ENCODE measurements at regions not wholly inside any gene's neighbourhood (a gene's known extent, or its start where the extent isn't known, plus 50 kb on each side); places are given as distances from the start of the nearest gene placed in this dataset.

DNA sequence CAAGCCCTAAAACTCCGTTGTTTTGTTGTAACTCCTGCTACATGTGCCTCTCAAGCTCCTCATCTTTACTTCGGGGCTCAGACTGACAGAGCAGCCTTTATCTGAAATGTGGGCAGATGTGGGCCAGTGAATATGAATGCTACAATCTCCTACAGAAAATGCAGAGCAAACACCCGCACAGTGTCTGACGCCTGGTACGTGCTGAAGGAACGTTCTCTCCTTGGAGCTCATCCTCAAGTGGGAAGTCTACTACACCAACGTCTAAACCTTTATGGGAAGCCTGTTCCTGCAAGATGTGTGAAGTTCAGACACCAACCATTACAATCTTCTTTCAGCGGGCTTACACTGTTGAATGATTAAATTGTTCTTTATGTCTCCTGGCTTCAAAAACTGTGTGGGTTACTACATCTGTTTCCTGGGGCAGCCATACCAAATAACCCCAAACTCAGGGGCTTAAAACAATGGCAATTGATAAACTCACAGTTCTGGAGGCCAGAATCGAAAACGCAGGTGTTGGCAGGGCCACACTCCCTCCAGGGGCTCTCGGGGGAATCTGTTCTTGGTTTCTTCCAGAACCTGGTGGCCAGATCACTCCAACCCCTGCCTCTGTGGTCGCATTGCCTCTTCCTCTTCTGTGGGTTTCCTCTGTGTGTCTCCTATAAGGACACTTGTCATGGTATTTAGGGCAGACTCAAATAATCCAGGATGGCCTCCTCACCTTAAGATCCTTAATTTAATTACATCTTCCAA is 179.7 kb upstream of the PLXNC1 start:
- TF ChIP-seq, protein P1, sequence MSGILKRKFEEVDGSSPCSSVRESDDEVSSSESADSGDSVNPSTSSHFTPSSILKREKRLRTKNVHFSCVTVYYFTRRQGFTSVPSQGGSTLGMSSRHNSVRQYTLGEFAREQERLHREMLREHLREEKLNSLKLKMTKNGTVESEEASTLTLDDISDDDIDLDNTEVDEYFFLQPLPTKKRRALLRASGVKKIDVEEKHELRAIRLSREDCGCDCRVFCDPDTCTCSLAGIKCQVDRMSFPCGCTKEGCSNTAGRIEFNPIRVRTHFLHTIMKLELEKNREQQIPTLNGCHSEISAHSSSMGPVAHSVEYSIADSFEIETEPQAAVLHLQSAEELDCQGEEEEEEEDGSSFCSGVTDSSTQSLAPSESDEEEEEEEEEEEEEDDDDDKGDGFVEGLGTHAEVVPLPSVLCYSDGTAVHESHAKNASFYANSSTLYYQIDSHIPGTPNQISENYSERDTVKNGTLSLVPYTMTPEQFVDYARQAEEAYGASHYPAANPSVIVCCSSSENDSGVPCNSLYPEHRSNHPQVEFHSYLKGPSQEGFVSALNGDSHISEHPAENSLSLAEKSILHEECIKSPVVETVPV (CRISPR knock-in tag; IDR thresholded peaks at IDR 0.05) = no peak
- no peak for TF ChIP-seq ISL1 (CRISPR knock-in tag; IDR thresholded peaks at IDR 0.05)
- TF ChIP-seq CSDC2 (CRISPR knock-in tag; IDR thresholded peaks at IDR 0.05) = no peak
- no peak for TF ChIP-seq ZC3H10 (CRISPR knock-in tag; IDR thresholded peaks at IDR 0.05)
- no peak for TF ChIP-seq OSR1 (CRISPR knock-in tag; IDR thresholded peaks at IDR 0.05)
- TF ChIP-seq, protein P2, sequence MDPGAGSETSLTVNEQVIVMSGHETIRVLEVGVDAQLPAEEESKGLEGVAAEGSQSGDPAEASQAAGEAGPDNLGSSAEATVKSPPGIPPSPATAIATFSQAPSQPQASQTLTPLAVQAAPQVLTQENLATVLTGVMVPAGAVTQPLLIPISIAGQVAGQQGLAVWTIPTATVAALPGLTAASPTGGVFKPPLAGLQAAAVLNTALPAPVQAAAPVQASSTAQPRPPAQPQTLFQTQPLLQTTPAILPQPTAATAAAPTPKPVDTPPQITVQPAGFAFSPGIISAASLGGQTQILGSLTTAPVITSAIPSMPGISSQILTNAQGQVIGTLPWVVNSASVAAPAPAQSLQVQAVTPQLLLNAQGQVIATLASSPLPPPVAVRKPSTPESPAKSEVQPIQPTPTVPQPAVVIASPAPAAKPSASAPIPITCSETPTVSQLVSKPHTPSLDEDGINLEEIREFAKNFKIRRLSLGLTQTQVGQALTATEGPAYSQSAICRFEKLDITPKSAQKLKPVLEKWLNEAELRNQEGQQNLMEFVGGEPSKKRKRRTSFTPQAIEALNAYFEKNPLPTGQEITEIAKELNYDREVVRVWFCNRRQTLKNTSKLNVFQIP (CRISPR knock-in tag; IDR thresholded peaks at IDR 0.05; ENCODE audit: borderline replicate concordance, low read depth) = no peak
- TF ChIP-seq, protein P3, sequence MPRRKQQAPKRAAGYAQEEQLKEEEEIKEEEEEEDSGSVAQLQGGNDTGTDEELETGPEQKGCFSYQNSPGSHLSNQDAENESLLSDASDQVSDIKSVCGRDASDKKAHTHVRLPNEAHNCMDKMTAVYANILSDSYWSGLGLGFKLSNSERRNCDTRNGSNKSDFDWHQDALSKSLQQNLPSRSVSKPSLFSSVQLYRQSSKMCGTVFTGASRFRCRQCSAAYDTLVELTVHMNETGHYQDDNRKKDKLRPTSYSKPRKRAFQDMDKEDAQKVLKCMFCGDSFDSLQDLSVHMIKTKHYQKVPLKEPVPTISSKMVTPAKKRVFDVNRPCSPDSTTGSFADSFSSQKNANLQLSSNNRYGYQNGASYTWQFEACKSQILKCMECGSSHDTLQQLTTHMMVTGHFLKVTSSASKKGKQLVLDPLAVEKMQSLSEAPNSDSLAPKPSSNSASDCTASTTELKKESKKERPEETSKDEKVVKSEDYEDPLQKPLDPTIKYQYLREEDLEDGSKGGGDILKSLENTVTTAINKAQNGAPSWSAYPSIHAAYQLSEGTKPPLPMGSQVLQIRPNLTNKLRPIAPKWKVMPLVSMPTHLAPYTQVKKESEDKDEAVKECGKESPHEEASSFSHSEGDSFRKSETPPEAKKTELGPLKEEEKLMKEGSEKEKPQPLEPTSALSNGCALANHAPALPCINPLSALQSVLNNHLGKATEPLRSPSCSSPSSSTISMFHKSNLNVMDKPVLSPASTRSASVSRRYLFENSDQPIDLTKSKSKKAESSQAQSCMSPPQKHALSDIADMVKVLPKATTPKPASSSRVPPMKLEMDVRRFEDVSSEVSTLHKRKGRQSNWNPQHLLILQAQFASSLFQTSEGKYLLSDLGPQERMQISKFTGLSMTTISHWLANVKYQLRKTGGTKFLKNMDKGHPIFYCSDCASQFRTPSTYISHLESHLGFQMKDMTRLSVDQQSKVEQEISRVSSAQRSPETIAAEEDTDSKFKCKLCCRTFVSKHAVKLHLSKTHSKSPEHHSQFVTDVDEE (CRISPR knock-in tag; IDR thresholded peaks at IDR 0.05) = no peak
- TF ChIP-seq, protein P4, sequence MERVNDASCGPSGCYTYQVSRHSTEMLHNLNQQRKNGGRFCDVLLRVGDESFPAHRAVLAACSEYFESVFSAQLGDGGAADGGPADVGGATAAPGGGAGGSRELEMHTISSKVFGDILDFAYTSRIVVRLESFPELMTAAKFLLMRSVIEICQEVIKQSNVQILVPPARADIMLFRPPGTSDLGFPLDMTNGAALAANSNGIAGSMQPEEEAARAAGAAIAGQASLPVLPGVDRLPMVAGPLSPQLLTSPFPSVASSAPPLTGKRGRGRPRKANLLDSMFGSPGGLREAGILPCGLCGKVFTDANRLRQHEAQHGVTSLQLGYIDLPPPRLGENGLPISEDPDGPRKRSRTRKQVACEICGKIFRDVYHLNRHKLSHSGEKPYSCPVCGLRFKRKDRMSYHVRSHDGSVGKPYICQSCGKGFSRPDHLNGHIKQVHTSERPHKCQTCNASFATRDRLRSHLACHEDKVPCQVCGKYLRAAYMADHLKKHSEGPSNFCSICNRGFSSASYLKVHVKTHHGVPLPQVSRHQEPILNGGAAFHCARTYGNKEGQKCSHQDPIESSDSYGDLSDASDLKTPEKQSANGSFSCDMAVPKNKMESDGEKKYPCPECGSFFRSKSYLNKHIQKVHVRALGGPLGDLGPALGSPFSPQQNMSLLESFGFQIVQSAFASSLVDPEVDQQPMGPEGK (CRISPR knock-in tag; IDR thresholded peaks at IDR 0.05; ENCODE audit: borderline replicate concordance) = no peak
- TF ChIP-seq, protein P5, sequence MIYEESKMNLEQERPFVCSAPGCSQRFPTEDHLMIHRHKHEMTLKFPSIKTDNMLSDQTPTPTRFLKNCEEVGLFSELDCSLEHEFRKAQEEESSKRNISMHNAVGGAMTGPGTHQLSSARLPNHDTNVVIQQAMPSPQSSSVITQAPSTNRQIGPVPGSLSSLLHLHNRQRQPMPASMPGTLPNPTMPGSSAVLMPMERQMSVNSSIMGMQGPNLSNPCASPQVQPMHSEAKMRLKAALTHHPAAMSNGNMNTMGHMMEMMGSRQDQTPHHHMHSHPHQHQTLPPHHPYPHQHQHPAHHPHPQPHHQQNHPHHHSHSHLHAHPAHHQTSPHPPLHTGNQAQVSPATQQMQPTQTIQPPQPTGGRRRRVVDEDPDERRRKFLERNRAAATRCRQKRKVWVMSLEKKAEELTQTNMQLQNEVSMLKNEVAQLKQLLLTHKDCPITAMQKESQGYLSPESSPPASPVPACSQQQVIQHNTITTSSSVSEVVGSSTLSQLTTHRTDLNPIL (CRISPR knock-in tag; IDR thresholded peaks at IDR 0.05; ENCODE audit: low read depth) = no peak
- TF ChIP-seq ZNF70 (CRISPR knock-in tag; IDR thresholded peaks at IDR 0.05) = no peak
- no peak for TF ChIP-seq TOX (CRISPR knock-in tag; IDR thresholded peaks at IDR 0.05; ENCODE audit: borderline replicate concordance)
- no peak for TF ChIP-seq GLIS3 (CRISPR knock-in tag; IDR thresholded peaks at IDR 0.05)
- TF ChIP-seq BACH2 (CRISPR knock-in tag; IDR thresholded peaks at IDR 0.05; ENCODE audit: borderline replicate concordance) = no peak
- no peak for TF ChIP-seq ZNF565 (CRISPR knock-in tag; conservative IDR thresholded peaks at IDR 0.05; ENCODE audit: low read depth)
- no peak for TF ChIP-seq ZFP3 (CRISPR knock-in tag; IDR thresholded peaks at IDR 0.05)
- no peak for TF ChIP-seq RARB (CRISPR knock-in tag; IDR thresholded peaks at IDR 0.05)
- TF ChIP-seq SNAI2 (CRISPR knock-in tag; IDR thresholded peaks at IDR 0.05) = no peak
- TF ChIP-seq ZNF8 (CRISPR knock-in tag; IDR thresholded peaks at IDR 0.05) = no peak
- TF ChIP-seq ZFP30 (CRISPR knock-in tag; IDR thresholded peaks at IDR 0.05) = no peak
- no peak for TF ChIP-seq TCF4 (CRISPR knock-in tag; IDR thresholded peaks at IDR 0.05; ENCODE audit: borderline replicate concordance)
- ATAC-seq = no peak

DNA sequence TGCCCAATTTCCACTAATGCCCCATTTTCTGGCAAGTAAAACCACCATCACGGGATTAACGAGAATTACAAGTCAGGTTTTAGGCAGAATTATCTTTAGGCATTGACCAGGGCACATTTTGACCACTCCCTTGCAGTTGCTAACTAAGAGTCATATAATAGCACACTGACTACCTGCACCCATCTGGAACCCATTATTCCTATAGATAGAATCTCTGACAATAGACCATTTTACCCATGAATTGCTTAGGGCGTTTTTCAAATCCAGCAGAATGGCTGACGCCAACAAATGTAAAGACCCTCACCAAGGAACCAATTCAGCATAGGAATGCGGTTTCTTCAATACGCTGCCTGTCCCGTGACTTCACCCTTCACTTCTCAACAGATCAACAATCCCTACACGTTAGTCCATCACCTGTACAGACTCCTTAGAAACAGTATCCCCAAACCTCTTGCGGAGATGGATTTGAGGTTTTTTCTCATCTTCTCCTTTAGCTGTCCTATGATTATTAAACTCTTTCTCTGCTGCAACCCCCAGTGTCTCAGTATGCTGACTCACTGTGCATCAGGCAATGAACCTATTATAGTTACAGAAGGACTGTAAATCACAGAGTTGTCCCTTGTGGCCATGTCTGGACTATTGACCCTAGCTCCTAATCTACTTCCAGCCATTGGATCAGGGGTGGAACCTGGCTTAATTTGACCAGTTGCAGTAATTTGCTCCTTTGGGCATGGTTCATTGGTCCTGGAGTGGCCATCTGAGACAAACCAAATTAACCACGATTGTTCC is 177.3 kb upstream of the PLXNC1 start:
- no peak for ATAC-seq
- TF ChIP-seq ARNTL (CRISPR knock-in tag; IDR thresholded peaks at IDR 0.05; ENCODE audit: borderline replicate concordance, low read depth) (no peak), CSDC2 (CRISPR knock-in tag; IDR thresholded peaks at IDR 0.05) (no peak), ZNF565 (CRISPR knock-in tag; conservative IDR thresholded peaks at IDR 0.05; ENCODE audit: low read depth) (no peak), TOX (CRISPR knock-in tag; IDR thresholded peaks at IDR 0.05; ENCODE audit: borderline replicate concordance) (no peak), ISL1 (CRISPR knock-in tag; IDR thresholded peaks at IDR 0.05) (no peak), ZNF8 (CRISPR knock-in tag; IDR thresholded peaks at IDR 0.05) (no peak), PPARA (CRISPR knock-in tag; IDR thresholded peaks at IDR 0.05; ENCODE audit: borderline replicate concordance) (no peak), BACH2 (CRISPR knock-in tag; IDR thresholded peaks at IDR 0.05; ENCODE audit: borderline replicate concordance) (no peak), SNAI2 (CRISPR knock-in tag; IDR thresholded peaks at IDR 0.05) (no peak), OSR1 (CRISPR knock-in tag; IDR thresholded peaks at IDR 0.05) (no peak), ZNF70 (CRISPR knock-in tag; IDR thresholded peaks at IDR 0.05) (no peak)
- TF ChIP-seq, protein P3 (CRISPR knock-in tag; IDR thresholded peaks at IDR 0.05) = no peak
- TF ChIP-seq, protein P5 (CRISPR knock-in tag; IDR thresholded peaks at IDR 0.05; ENCODE audit: low read depth) = no peak
